Heart right ventricle (tissue), 16 donors: ENCODE measurements at regions not wholly inside any gene's neighbourhood (a gene's known extent, or its start where the extent isn't known, plus 50 kb on each side); places are given as distances from the start of the nearest gene placed in this dataset.

ENCODE experiments used
- ATAC-seq, 8 donors: fragments of 200-7000 bp; cut with Tn5 transposase; one replicate each; pipeline ENCODE4 v1.9.1; 2020; ENCODE audit warnings: mild to moderate bottlenecking in 8 of 8, moderate library complexity in 8 of 8, moderate number of reproducible peaks in 1 of 8
- DNase-seq, 2 donors: peaks; one replicate each; pipeline ENCODE4 v3.0.0-alpha.2; 2020
- H3K27ac ChIP-seq, 10 donors: fragments of 200-600 bp; sonication (generic) in 2 of 10; one replicate each; pipeline versions ENCODE4 v1.5.0 to v1.8.0; 2020 to 2022; ENCODE audit warnings: mild to moderate bottlenecking in 3 of 10
- H3K27me3 ChIP-seq, 7 donors: fragments of 200-600 bp; one replicate each; pipeline ENCODE4 v1.8.0; 2021 to 2022; ENCODE audit warnings: mild to moderate bottlenecking in 2 of 7
- H3K36me3 ChIP-seq, 9 donors: fragments of 200-600 bp; sonication (generic) in 1 of 9; one replicate each; pipeline versions ENCODE4 v1.5.0 to v1.8.0; 2020 to 2022; ENCODE audit warnings: mild to moderate bottlenecking in 2 of 9
- H3K4me1 ChIP-seq, 9 donors: fragments of 200-600 bp; sonication (generic) in 1 of 9; one replicate each; pipeline versions ENCODE4 v1.5.0 to v1.8.0; 2020 to 2022; ENCODE audit warnings: mild to moderate bottlenecking in 4 of 9
- H3K4me3 ChIP-seq, 10 donors: fragments of 200-600 bp; sonication (generic) in 2 of 10; one replicate each; pipeline versions ENCODE4 v1.5.0 to v1.8.0; 2020 to 2022; ENCODE audit warnings: mild to moderate bottlenecking in 7 of 10, moderate library complexity in 2 of 10
- H3K9me3 ChIP-seq, 11 donors: fragments of 200-600 bp in 10 of 11; sonication (generic) in 2 of 11; one replicate each; pipeline versions ENCODE4 v1.5.0 to v1.8.0; 2013 to 2022; ENCODE audit warnings: mild to moderate bottlenecking in 2 of 11, control low read depth in 1 of 11, moderate library complexity in 1 of 11
- CTCF ChIP-seq, 9 donors: fragments of 200-600 bp; sonication (generic) in 2 of 9; IDR thresholded peaks; one replicate each; pipeline versions ENCODE4 v1.5.0 to v1.8.0; 2021 to 2022; ENCODE audit warnings: antibody characterized with exemption in 9 of 9, mild to moderate bottlenecking in 5 of 9, moderate library complexity in 1 of 9
- WGBS, 2 donors: extraction: QIAGEN DNeasy Blood & Tissue Kit; methylation state at CpG; one replicate each; pipeline ENCODE4 v1.1.7; 2013; ENCODE audit warnings: inconsistent platforms in 1 of 2; 5-methylcytosine and 5-hydroxymethylcytosine counted together
- intact Hi-C, 10 donors: fragments of 100-400 bp; cut with DNase I; formaldehyde crosslinking; loops; one replicate each; pipeline versions ENCODE4 v1.11.1 to v1.14.2; 2022
- donor health status: Arrhythmogenic right ventricular cardiomyopathy.
- donor health status: ischemic (EF 13 %, LVEDD 7.1; RV severe dilation, severe dysfunction).
- donor health status: healthy with polysubstance abuse.
- donor health status: DM: no; HTN: yes; CAD: no.
- donor health status: DM: no; HTN: no; CAD: no.
- donor health status: ischemic (EF 25% LVEDD 6.9; RV normal size, moderate dysfunction).
- donor health status: ischemic (EF 25% LVEDD 5.7; RV mildly dilated, moderate dysfunction).
- donor health status: healthy.
- donor health status: DM: yes; HTN: yes; CAD: no.
- donor health status: Ischemic cardiomyopathy.
- donor health status: ischemic (EF 35%, LVEDD 5.7; RV mildly dilated, moderate dysfunction).
- donor health status: nonischemic (EF 11% LVEDD 7.7; RV severe dilation, severe dysfunction).
- donor health status: DM: yes; HTN: yes; CAD: no.
- donor health status: PGD.
- donor health status: ischemic (EF 29% LVEDD 5.4; RV normal size, mild dysfunction).
- donor health status: nonischemic (EF 23%, LVEDD 6.1; RV moderate dilation, normal function).

DNA sequence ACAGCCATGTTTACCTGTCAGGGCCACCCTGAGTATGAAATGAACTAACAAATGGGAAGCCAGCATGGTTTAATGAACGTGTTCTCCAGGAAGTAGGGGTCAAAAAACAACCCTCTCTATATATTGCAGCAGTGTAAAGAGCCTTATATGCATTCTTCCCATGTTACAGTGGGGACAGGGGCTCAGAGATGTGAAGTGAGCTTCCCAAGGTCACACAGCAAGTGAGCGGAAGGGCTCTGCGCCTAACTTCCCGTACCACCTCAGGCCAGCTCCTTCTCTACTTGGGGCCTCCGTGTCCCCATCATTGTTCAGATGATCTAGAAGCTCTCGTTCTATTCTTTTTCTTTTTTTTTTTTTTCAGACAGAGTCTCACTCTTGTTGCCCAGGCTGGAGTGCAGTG lies 105.1 kb upstream of the MAP1LC3B2 start:
- Histone ChIP-seq H3K9me3 (no peaks in the 10 kb centered on the region), H3K36me3 (no peaks in the 10 kb centered on the region), H3K27me3 (peaks cover 0 to 3% (median 0%) of the 10 kb centered on the region in 7 donors), H3K4me3 (no peak overlapping the region), H3K27ac (no peak overlapping the region), H3K4me1 (peaks cover 11 to 24% (median 23%) of the 10 kb centered on the region in 9 donors)
- no peak for TF ChIP-seq CTCF (IDR thresholded peaks at IDR 0.05)
- WGBS, 2 donors = 82 to 86% methylated on average over 6 of the region's 6 CpGs
- intact Hi-C loops = loop anchor here in 4 of 10 donors (10.0 kb wide), 2 partner anchors 141 to 241 kb away; no protein-coding TSS in a partner anchor
- DNase-seq = no peak
- no peak for ATAC-seq

GRCh38 chr12:116454950-116455447 lies 104.2 kb upstream of the MAP1LC3B2 start:
- peak overlapping the region; percentile 51 to 89 (median 82) for H3K27ac ChIP-seq
- H3K9me3 ChIP-seq = no peaks in the 10 kb centered on the region
- TF ChIP-seq CTCF (IDR thresholded peaks at IDR 0.05) = no peak
- no peaks in the 10 kb centered on the region for H3K36me3 ChIP-seq
- 47 to 52% methylated on average over 7 of the region's 7 CpGs for WGBS, 2 donors
- intact Hi-C loops = loop anchor here in 5 of 10 donors (5.0 to 10.0 kb wide), 3 partner anchors 140 to 240 kb away; no protein-coding TSS in a partner anchor
- H3K4me3 ChIP-seq = peak overlapping the region in 2 of 10 donors; percentile 2 to 11
- ATAC-seq (peak in 4 of 8 donors; percentile 1 to 12 (median 9)), DNase-seq (no peak)
- peaks cover 0 to 3% (median 0%) of the 10 kb centered on the region in 7 donors for H3K27me3 ChIP-seq
- peaks cover 11 to 24% (median 23%) of the 10 kb centered on the region in 9 donors for H3K4me1 ChIP-seq

- Histone ChIP-seq H3K9me3 (no peaks in the 10 kb centered on the region), H3K4me3 (peak overlapping the region in 5 of 10 donors; percentile 0 to 18 (median 11)), H3K4me1 (peaks cover 11 to 24% (median 23%) of the 10 kb centered on the region in 9 donors), H3K36me3 (no peaks in the 10 kb centered on the region), H3K27ac (peak overlapping the region; percentile 51 to 89 (median 82)), H3K27me3 (peaks cover 0 to 3% (median 0%) of the 10 kb centered on the region in 7 donors)
- whole genome bisulfite sequencing, 2 donors = 22 to 40% methylated on average over 17 of the region's 17 CpGs
- DNase-seq (peak; percentile 49 to 89), ATAC-seq (peak; percentile 88 to 95 (median 93))
- intact Hi-C loops = loop anchor here in 5 of 10 donors (2.0 to 10.0 kb wide), 4 partner anchors 139 to 239 kb away; no protein-coding TSS in a partner anchor
- no peak for TF ChIP-seq CTCF (IDR thresholded peaks at IDR 0.05)
These were observed 103.4 kb upstream of the MAP1LC3B2 start for GRCh38 chr12:116455540-116456329.

DNA sequence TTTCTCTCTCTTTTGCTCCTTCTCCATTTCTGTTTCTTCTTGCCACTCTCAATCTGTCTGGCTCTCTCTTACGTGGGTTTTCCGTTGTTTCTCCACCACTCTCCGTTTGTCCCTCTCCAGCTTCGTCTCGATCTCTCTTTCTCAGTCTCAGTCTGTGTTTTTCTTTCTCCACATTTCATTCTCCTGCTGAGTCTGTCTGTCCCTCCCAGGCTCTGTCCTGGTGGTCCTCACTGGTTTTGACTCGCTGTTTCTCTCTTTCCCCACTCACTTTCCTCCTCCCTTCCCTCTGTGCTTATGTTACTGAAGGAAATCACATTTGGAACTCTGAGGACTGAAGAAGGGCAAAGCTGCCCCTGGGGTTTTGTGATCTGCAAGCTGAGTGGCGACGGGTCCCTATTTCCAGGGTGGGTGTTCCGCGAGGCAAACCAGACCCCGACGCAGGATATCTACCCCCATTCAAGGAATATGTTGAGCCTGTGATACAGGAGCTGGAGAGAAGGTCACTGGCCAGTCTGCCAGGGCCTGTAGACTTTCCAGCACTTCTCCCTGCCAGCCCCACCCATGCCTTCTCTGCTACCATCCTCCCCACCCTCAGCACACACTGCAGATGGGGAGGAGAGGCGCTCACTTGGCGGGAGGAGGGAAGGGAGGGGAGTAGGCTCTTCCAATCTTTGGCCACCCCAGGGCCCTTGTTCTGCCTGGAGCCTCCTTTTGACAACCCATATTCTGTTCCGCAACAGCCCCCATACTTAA lies 102.7 kb upstream of the MAP1LC3B2 start:
- Histone ChIP-seq H3K27ac (peak overlapping the region; percentile 51 to 89 (median 82)), H3K9me3 (no peaks in the 10 kb centered on the region), H3K4me3 (peak overlapping the region in 5 of 10 donors; percentile 0 to 18 (median 11)), H3K27me3 (peaks cover 0 to 3% (median 0%) of the 10 kb centered on the region in 7 donors), H3K36me3 (no peaks in the 10 kb centered on the region), H3K4me1 (peaks cover 11 to 24% (median 23%) of the 10 kb centered on the region in 9 donors)
- ATAC-seq (peak in 7 of 8 donors; percentile 1 to 66 (median 18)), DNase-seq (no peak)
- TF ChIP-seq CTCF (IDR thresholded peaks at IDR 0.05) = no peak
- WGBS, 2 donors = 37 to 44% methylated on average over 14 to 15 of the region's 15 CpGs
- intact Hi-C loops = loop anchor here in 5 of 10 donors (2.0 to 10.0 kb wide), 4 partner anchors 138 to 238 kb away; no protein-coding TSS in a partner anchor
